ENCODE measurements at regions not wholly inside any gene's neighbourhood (a gene's known extent, or its start where the extent isn't known, plus 50 kb on each side); places are given as distances from the start of the nearest gene placed in this dataset.
"Not testable (repeated sequence)": the region's sequence is repeated elsewhere in the genome, so short reads cannot be mapped to it uniquely, and the experiment has no call there.

- DNase-seq (ENCODE audit: low spot score in 2 of 2) = no peak
- intact Hi-C loops (cut with DNase I; ENCODE audit: low total_unique reads) = no loop called here
- H3K4me1 ChIP-seq = no peaks in the 10 kb centered on the region
- TF ChIP-seq POLR2A (IDR thresholded peaks at IDR 0.05) = no peak
- no peak for TF ChIP-seq POLR2AphosphoS5 (IDR thresholded peaks at IDR 0.05)
- no peak for TF ChIP-seq CTCF (IDR thresholded peaks at IDR 0.05)
- H3K27ac ChIP-seq = no peak overlapping the region
- H3K27me3 ChIP-seq = no peaks in the 10 kb centered on the region
- no peak overlapping the region for H3K4me3 ChIP-seq
- no peaks in the 10 kb centered on the region for H3K9me3 ChIP-seq
- H3K36me3 ChIP-seq = peaks cover 3% of the 10 kb centered on the region
Observed at GRCh38 chr13:47892374-47892773, 108.7 kb downstream of the SUCLA2 start.

GRCh38 chr13:47890146-47890814 lies 110.8 kb downstream of the SUCLA2 start:
- Histone ChIP-seq H3K27me3 (no peaks in the 10 kb centered on the region), H3K4me3 (no peak overlapping the region), H3K9me3 (no peaks in the 10 kb centered on the region), H3K27ac (no peak overlapping the region), H3K36me3 (peaks cover 3% of the 10 kb centered on the region), H3K4me1 (no peaks in the 10 kb centered on the region)
- DNase-seq (ENCODE audit: low spot score in 2 of 2) = no peak
- intact Hi-C loops (cut with DNase I; ENCODE audit: low total_unique reads) = no loop called here
- TF ChIP-seq POLR2AphosphoS5 (IDR thresholded peaks at IDR 0.05) = no peak
- TF ChIP-seq POLR2A (IDR thresholded peaks at IDR 0.05) = no peak
- TF ChIP-seq CTCF (IDR thresholded peaks at IDR 0.05) = no peak

- TF ChIP-seq POLR2A (IDR thresholded peaks at IDR 0.05) (no peak), CTCF (IDR thresholded peaks at IDR 0.05) (no peak)
- H3K4me3 ChIP-seq = no peak overlapping the region
- DNase-seq (ENCODE audit: low spot score in 2 of 2) = no peak
- no peaks in the 10 kb centered on the region for H3K27me3 ChIP-seq
- no peaks in the 10 kb centered on the region for H3K4me1 ChIP-seq
- H3K36me3 ChIP-seq = no peaks in the 10 kb centered on the region
- no peak overlapping the region for H3K27ac ChIP-seq
- H3K9me3 ChIP-seq = no peaks in the 10 kb centered on the region
- intact Hi-C loops (cut with DNase I; ENCODE audit: low total_unique reads) = no loop called here
Observed at GRCh38 chr13:47886314-47886713, 114.8 kb downstream of the SUCLA2 start.

- DNase-seq (ENCODE audit: low spot score in 2 of 2) = no peak
- TF ChIP-seq POLR2A (IDR thresholded peaks at IDR 0.05) (no peak), POLR2AphosphoS5 (IDR thresholded peaks at IDR 0.05) (no peak), CTCF (IDR thresholded peaks at IDR 0.05) (no peak)
- H3K36me3 ChIP-seq = no peaks in the 10 kb centered on the region
- H3K4me3 ChIP-seq = no peak overlapping the region
- H3K27me3 ChIP-seq = no peaks in the 10 kb centered on the region
- intact Hi-C loops (cut with DNase I; ENCODE audit: low total_unique reads) = no loop called here
- H3K27ac ChIP-seq = no peak overlapping the region
- H3K9me3 ChIP-seq = peaks cover 9 to 11% of the 10 kb centered on the region in 2 donors
- H3K4me1 ChIP-seq = no peaks in the 10 kb centered on the region
Observed at GRCh38 chr13:47875201-47875600, 125.9 kb downstream of the SUCLA2 start.

- H3K27ac ChIP-seq; H3K4me3 ChIP-seq; H3K4me1 ChIP-seq; H3K27me3 ChIP-seq; DNase-seq (ENCODE audit: low spot score in 2 of 2); intact Hi-C loops (cut with DNase I; ENCODE audit: low total_unique reads); H3K36me3 ChIP-seq: not testable (repeated sequence)
- peaks cover 9 to 11% of the 10 kb centered on the region in 2 donors for H3K9me3 ChIP-seq
Observed at GRCh38 chr13:47873987-47874386, 127.1 kb downstream of the SUCLA2 start.

- H3K36me3 ChIP-seq; H3K4me1 ChIP-seq; intact Hi-C loops (cut with DNase I; ENCODE audit: low total_unique reads); H3K4me3 ChIP-seq; DNase-seq (ENCODE audit: low spot score in 2 of 2); H3K27ac ChIP-seq; H3K27me3 ChIP-seq: not testable (repeated sequence)
- H3K9me3 ChIP-seq = peaks cover 9 to 11% of the 10 kb centered on the region in 2 donors
Observed at GRCh38 chr13:47873319-47873718, 127.8 kb downstream of the SUCLA2 start.
